K562 (cell line): ENCODE measurements at regions not wholly inside any gene's neighbourhood (a gene's known extent, or its start where the extent isn't known, plus 50 kb on each side); places are given as distances from the start of the nearest gene placed in this dataset.

Experiments used
- ATAC-seq: fragments of 200-7000 bp; cut with Tn5 transposase; 3 replicates; pipeline ENCODE4 v1.9.1; 2020; ENCODE audit warnings: moderate library complexity
- BruUV-seq: library from RNA; stranded (reverse); fragments of 400-500 nt; replicated peaks from 2 replicates; lab custom pipeline; 2021; lab: Mats Ljungman, UMichigan
- CTCF ChIA-PET: fragments of 300-600 bp; formaldehyde crosslinking; extraction: SDS; loops from one replicate; lab custom pipeline; 2021; ENCODE audit warnings: low intra/inter-chr PET ratio; lab: Yijun Ruan, JAX
- POLR2A ChIA-PET: fragments of 300-600, 350-650 bp; sonication (Branson Sonifier 250); formaldehyde crosslinking; extraction: SDS; loops from one replicate; lab custom pipeline; 2021; ENCODE audit warnings: antibody characterized with exemption, inconsistent platforms; lab: Yijun Ruan, JAX
- DNase-seq, 4 experiments: peaks; one replicate each; pipeline versions ENCODE4 v3.0.0 to v3.0.0-alpha.2; 2011 to 2018; ENCODE audit warnings: low spot score in 3 of 4, mixed read lengths in 3 of 4; ENCODE audit errors: extremely low read depth in 1 of 4
- FAIRE-seq: peaks from 2 replicates; lab custom pipeline; 2011; peaks lifted over from hg19 to GRCh38; lab: Jason Lieb, UNC
- H2AFZ ChIP-seq: 2 replicates; pipeline ENCODE4 v1.6.0; 2011; ENCODE audit warnings: low read depth, low read length, control low read depth, inconsistent platforms
- H3K27ac ChIP-seq: fragments of 200-600 bp; 3 replicates; pipeline ENCODE4 v1.8.0; 2011; ENCODE audit warnings: low read depth, mild to moderate bottlenecking, control low read depth, inconsistent platforms, low read length, moderate library complexity, mixed read lengths; ENCODE audit errors: extremely low read depth
- H3K27me3 ChIP-seq, 2 experiments: fragments of 300-600 bp in 1 of 2; 2 replicates in 1 of 2; 3 replicates in 1 of 2; pipeline versions ENCODE4 v1.6.0 to v1.8.0; 2011; ENCODE audit warnings: inconsistent platforms in 2 of 2, low read length in 2 of 2, mild to moderate bottlenecking in 1 of 2, mixed read lengths in 1 of 2, moderate library complexity in 1 of 2; ENCODE audit not compliant: control insufficient read depth in 2 of 2, insufficient read depth in 2 of 2
- H3K36me3 ChIP-seq: fragments of 300-600 bp; 3 replicates; pipeline ENCODE4 v1.8.0; 2011; ENCODE audit warnings: mild to moderate bottlenecking, low read length, inconsistent platforms; ENCODE audit not compliant: control insufficient read depth, insufficient read depth
- H3K4me1 ChIP-seq, 2 experiments: fragments of 200-600 bp in 1 of 2; replicated peaks in 1 of 2; 2 replicates in 1 of 2; 3 replicates in 1 of 2; pipeline versions ENCODE4 v1.5.1 to v1.8.0; 2011; ENCODE audit warnings: inconsistent platforms in 2 of 2, low read length in 2 of 2, mild to moderate bottlenecking in 1 of 2, mixed read lengths in 1 of 2, moderate library complexity in 1 of 2; ENCODE audit not compliant: control insufficient read depth in 2 of 2, insufficient read depth in 2 of 2
- H3K4me2 ChIP-seq: 2 replicates; pipeline ENCODE4 v1.6.1; 2011; ENCODE audit warnings: low read length, control low read depth, inconsistent platforms, mixed read lengths; ENCODE audit not compliant: insufficient read depth
- H3K4me3 ChIP-seq: fragments of 200-600 bp; sonication (generic), shearing (Covaris generic); 2 replicates; pipeline ENCODE4 v1.5.1; 2016; ENCODE audit warnings: control low read depth, inconsistent platforms
- H3K79me2 ChIP-seq: fragments of 200-600 bp; 3 replicates; pipeline ENCODE4 v1.8.0; 2011; ENCODE audit warnings: low read length, inconsistent platforms; ENCODE audit not compliant: control insufficient read depth, insufficient read depth
- H3K9ac ChIP-seq, 2 experiments: 2 replicates each; pipeline versions ENCODE4 v1.6.0 to v1.6.1; 2011; ENCODE audit warnings: low read depth in 2 of 2, low read length in 2 of 2, control low read depth in 1 of 2, inconsistent platforms in 1 of 2, mild to moderate bottlenecking in 1 of 2, mixed read lengths in 1 of 2; ENCODE audit not compliant: insufficient read depth in 1 of 2
- H3K9me1 ChIP-seq: one replicate; pipeline ENCODE4 v1.6.0; 2011; ENCODE audit warnings: inconsistent platforms, mild to moderate bottlenecking, low read length, moderate library complexity; ENCODE audit not compliant: control insufficient read depth, insufficient read depth
- H3K9me3 ChIP-seq: replicated peaks from 2 replicates; pipeline ENCODE4 v1.5.1; 2011; ENCODE audit warnings: low read depth, low read length, inconsistent platforms; ENCODE audit not compliant: control insufficient read depth, insufficient read depth
- H4K20me1 ChIP-seq: replicated peaks from 2 replicates; pipeline ENCODE4 v1.6.1; 2011; ENCODE audit warnings: low read length, inconsistent platforms, mixed read lengths; ENCODE audit not compliant: control insufficient read depth, insufficient read depth
- CBX3 ChIP-seq, 2 experiments: IDR thresholded peaks; 1 replicate in 1 of 2; 2 replicates in 1 of 2; pipeline ENCODE4 v1.6.1; 2012; ENCODE audit warnings: inconsistent platforms in 2 of 2, low read length in 2 of 2, borderline replicate concordance in 1 of 2, control low read depth in 1 of 2
- CREBBP ChIP-seq: IDR thresholded peaks from one replicate; pipeline ENCODE4 v1.6.1; 2012; ENCODE audit warnings: low read depth, mild to moderate bottlenecking, control low read depth, inconsistent platforms, low read length
- FUS ChIP-seq: fragments of 200-400 bp; formaldehyde crosslinking; optimal IDR thresholded peaks from 2 replicates; pipeline ENCODE3; 2017; ENCODE audit warnings: low read depth, low read length
- GATAD2A ChIP-seq: fragments of 450-650 bp; IDR thresholded peaks from 2 replicates; pipeline ENCODE4 v1.6.1; 2017
- GTF2E2 ChIP-seq: fragments of 200-800 bp; sonication (Bioruptor generic); IDR thresholded peaks from 2 replicates; pipeline ENCODE4 v1.6.1; 2016; ENCODE audit warnings: missing genetic modification characterization, missing compliant biosample characterization
- MBD1 ChIP-seq: fragments of 250-450 bp; sonication (Bioruptor Pico); IDR thresholded peaks from 2 replicates; pipeline ENCODE4 v1.8.0; 2022; ENCODE audit warnings: inconsistent platforms
- MLLT1 ChIP-seq, 2 experiments: fragments of 450-650 bp; IDR thresholded peaks; 2 replicates each; pipeline ENCODE4 v1.6.1; 2016
- MTA2 ChIP-seq: fragments of 450-650 bp; IDR thresholded peaks from 2 replicates; pipeline ENCODE4 v1.6.1; 2016; ENCODE audit warnings: low read depth
- PRPF4 ChIP-seq: fragments of 200-400 bp; formaldehyde crosslinking; IDR thresholded peaks from one replicate; pipeline ENCODE4 v1.6.1; 2017; ENCODE audit warnings: low read length, low read depth, mild to moderate bottlenecking; ENCODE audit not compliant: insufficient read depth, poor library complexity, severe bottlenecking
- SFPQ ChIP-seq: fragments of 200-400 bp; formaldehyde crosslinking; IDR thresholded peaks from 2 replicates; pipeline ENCODE4 v1.6.1; 2017; ENCODE audit warnings: mild to moderate bottlenecking, low read depth, low read length, moderate library complexity
- SIN3A ChIP-seq, 2 experiments: fragments of 150-350 bp in 1 of 2; IDR thresholded peaks; 2 replicates each; pipeline ENCODE4 v1.6.1; 2011 to 2016; ENCODE audit warnings: borderline replicate concordance in 2 of 2, low read depth in 2 of 2, low read length in 2 of 2, mild to moderate bottlenecking in 2 of 2, moderate library complexity in 2 of 2; ENCODE audit not compliant: control insufficient read depth in 1 of 2
- STAT5B ChIP-seq: fragments of 250-450 bp; sonication (Bioruptor Pico); IDR thresholded peaks from 2 replicates; pipeline ENCODE4 v1.8.0; 2021; ENCODE audit warnings: mild to moderate bottlenecking, inconsistent platforms
- ZBTB1 ChIP-seq: sonication (generic); formaldehyde crosslinking; IDR thresholded peaks from 2 replicates; pipeline ENCODE4 v1.8.1; 2023; ENCODE audit warnings: missing genetic modification reagents, low read depth, mild to moderate bottlenecking, borderline replicate concordance
- ZNF511 ChIP-seq: sonication (generic); formaldehyde crosslinking; IDR thresholded peaks from 2 replicates; pipeline ENCODE4 v1.8.0; 2022; ENCODE audit warnings: mild to moderate bottlenecking, missing genetic modification reagents
- WGBS: fragments of 100-300 bp; shearing (Covaris generic); methylation state at CpG from one replicate; pipeline ENCODE4 v1.1.6; 2016; ENCODE audit warnings: low coverage, mixed read lengths; ENCODE audit not compliant: insufficient coverage; ENCODE audit errors: missing lambda C conversion rate; 5-methylcytosine and 5-hydroxymethylcytosine counted together
- in situ Hi-C: fragments of 300-500 bp; cut with MboI; formaldehyde crosslinking; loops from 4 replicates; pipeline ENCODE4 v1.15.0; 2018; ENCODE audit warnings: inconsistent platforms, mixed read lengths
- intact Hi-C: fragments of 100-400 bp; cut with micrococcal nuclease; formaldehyde crosslinking; loops from 2 replicates; pipeline ENCODE4 v1.14.2; 2022

- DNase-seq (no peak), FAIRE-seq (no peak), ATAC-seq (no peak; the same call in 2 of the 3 replicates)
- no peak for TF ChIP-seq ZNF511 (CRISPR knock-in tag)
- TF ChIP-seq SIN3A (IDR thresholded peaks at IDR 0.05; ENCODE audit: borderline replicate concordance in 2 of 2, control insufficient read depth in 1 of 2, low read depth in 2 of 2, low read length in 2 of 2), result no peak
- TF ChIP-seq PRPF4, result no peak
- no peak for TF ChIP-seq ZBTB1 (CRISPR knock-in tag)
- TF ChIP-seq CREBBP, result no peak
- no peak for TF ChIP-seq GATAD2A
- TF ChIP-seq MTA2, result no peak
- no peak for TF ChIP-seq GTF2E2 (tag)
- TF ChIP-seq CBX3 (IDR thresholded peaks at IDR 0.05; ENCODE audit: borderline replicate concordance in 1 of 2, low read length in 2 of 2), result no peak
- TF ChIP-seq SFPQ, result no peak
- TF ChIP-seq FUS, result no peak
- TF ChIP-seq STAT5B (CRISPR knock-in tag), result no peak
- no peak for TF ChIP-seq MBD1
- no peak for TF ChIP-seq MLLT1 (IDR thresholded peaks at IDR 0.05)
- in situ Hi-C loops, result no loop called here
- no peaks in the 10 kb centered on the region for H3K9me3 ChIP-seq
- peaks cover 4% of the 10 kb centered on the region; the same call in 1 of the 2 replicates for H4K20me1 ChIP-seq
- CTCF ChIA-PET, result no interaction called here
- 8% methylated on average over 8 of the region's 8 CpGs for WGBS
- POLR2A ChIA-PET, result interaction anchor here (1.1 kb wide), 1 partner anchor 10 kb away, joined by 3 read pairs; no protein-coding TSS in a partner anchor
- H3K36me3 ChIP-seq, result no peaks in the 10 kb centered on the region
- H3K9me1 ChIP-seq, result no peaks in the 10 kb centered on the region
- no peak overlapping the region for H2AFZ ChIP-seq
- H3K4me3 ChIP-seq, result no peak overlapping the region
- no peaks in the 10 kb centered on the region; a peak in 1 of 5 replicates for H3K27me3 ChIP-seq
- H3K27ac ChIP-seq, result no peak overlapping the region
- intact Hi-C loops, result no loop called here
- no TSS peak for BruUV-seq
- H3K79me2 ChIP-seq, result no peaks in the 10 kb centered on the region
- H3K4me1 ChIP-seq, result no peaks in the 10 kb centered on the region
- H3K9ac ChIP-seq, result no peak overlapping the region
- no peak overlapping the region for H3K4me2 ChIP-seq
Observed at GRCh38 chr3:34075975-34076374, 277.5 kb downstream of the PDCD6IP start.
